ENCODE measurements at regions not wholly inside any gene's neighbourhood (a gene's known extent, or its start where the extent isn't known, plus 50 kb on each side); places are given as distances from the start of the nearest gene placed in this dataset.
"Not testable (repeated sequence)": the region's sequence is repeated elsewhere in the genome, so short reads cannot be mapped to it uniquely, and the experiment has no call there.

GRCh38 chr18:39206398-39207103 is 1641.0 kb upstream of the CELF4 start:
- not testable (repeated sequence) for DNase-seq

- DNase-seq = no peak
Measured at GRCh38 chr18:39205565-39206195, 1640.1 kb upstream of the CELF4 start.

- DNase-seq = no peak
Measured at GRCh38 chr18:39200153-39200552, 1634.6 kb upstream of the CELF4 start.

- no peak for DNase-seq
Measured at GRCh38 chr18:39199231-39199855, 1633.7 kb upstream of the CELF4 start.

- DNase-seq = no peak
Measured at GRCh38 chr18:39198376-39198775, 1632.8 kb upstream of the CELF4 start.

- no peak for DNase-seq
Measured at GRCh38 chr18:39191931-39192330, 1626.3 kb upstream of the CELF4 start.

GRCh38 chr18:39191058-39191457 is 1625.5 kb upstream of the CELF4 start:
- DNase-seq = no peak

GRCh38 chr18:39190508-39190907 is 1624.9 kb upstream of the CELF4 start:
- no peak for DNase-seq

GRCh38 chr18:39188278-39188677 is 1622.7 kb upstream of the CELF4 start:
- DNase-seq = no peak

- no peak for DNase-seq
Measured at GRCh38 chr18:39186008-39186407, 1620.4 kb upstream of the CELF4 start.

GRCh38 chr18:39184176-39184575 is 1618.6 kb upstream of the CELF4 start:
- no peak for DNase-seq

GRCh38 chr18:39178166-39178565 is 1612.6 kb upstream of the CELF4 start:
- DNase-seq = no peak

GRCh38 chr18:39172695-39173421 is 1607.3 kb upstream of the CELF4 start:
- no peak for DNase-seq

GRCh38 chr18:39168723-39169122 is 1603.1 kb upstream of the CELF4 start:
- DNase-seq = no peak

- no peak for DNase-seq
Measured at GRCh38 chr18:39167990-39168389, 1602.4 kb upstream of the CELF4 start.

GRCh38 chr18:39166776-39167175 is 1601.2 kb upstream of the CELF4 start:
- no peak for DNase-seq

GRCh38 chr18:39162013-39162827 is 1596.6 kb upstream of the CELF4 start:
- no peak for DNase-seq

GRCh38 chr18:39149211-39149806 is 1583.7 kb upstream of the CELF4 start:
- no peak for DNase-seq

- DNase-seq = no peak
Measured at GRCh38 chr18:39134255-39134654, 1568.7 kb upstream of the CELF4 start.

- not testable (repeated sequence) for DNase-seq
Measured at GRCh38 chr18:39127538-39127937, 1561.9 kb upstream of the CELF4 start.

- no peak for DNase-seq
Measured at GRCh38 chr18:39113790-39114189, 1548.2 kb upstream of the CELF4 start.

GRCh38 chr18:39105104-39105503 is 1539.5 kb upstream of the CELF4 start:
- DNase-seq = no peak
